ENCODE measurements at regions not wholly inside any gene's neighbourhood (a gene's known extent, or its start where the extent isn't known, plus 50 kb on each side); places are given as distances from the start of the nearest gene placed in this dataset.
"Not testable (repeated sequence)": the region's sequence is repeated elsewhere in the genome, so short reads cannot be mapped to it uniquely, and the experiment has no call there.

- Mint-ChIP-seq H3K4me1 (ENCODE audit: low read depth in 2 of 2) (peaks cover 4 to 5% of the 10 kb centered on the region in 2 donors), H3K36me3 (peaks cover 14% of the 10 kb centered on the region), H3K27me3 (no peaks in the 10 kb centered on the region), H3K4me3 (no peak overlapping the region), H3K27ac (no peak overlapping the region), H3K9me3 (no peaks in the 10 kb centered on the region)
- ATAC-seq, result no peak
- DNase-seq (ENCODE audit: low spot score), result no peak
Measured at GRCh38 chrX:102784550-102784949, 64.0 kb downstream of the GPRASP3 start.

- Mint-ChIP-seq H3K4me1 (ENCODE audit: low read depth in 2 of 2) (peaks cover 0 to 4% of the 10 kb centered on the region in 2 donors), H3K27ac (no peak overlapping the region), H3K4me3 (no peak overlapping the region), H3K27me3 (no peaks in the 10 kb centered on the region), H3K9me3 (no peaks in the 10 kb centered on the region), H3K36me3 (peaks cover 15% of the 10 kb centered on the region)
- no peak for ATAC-seq
- DNase-seq (ENCODE audit: low spot score), result no peak
Measured at GRCh38 chrX:102787283-102787682, 66.7 kb downstream of the GPRASP3 start.

- no peaks in the 10 kb centered on the region for H3K9me3 Mint-ChIP-seq
- H3K36me3 Mint-ChIP-seq, result no peaks in the 10 kb centered on the region
- ATAC-seq, result no peak
- no peaks in the 10 kb centered on the region for H3K4me1 Mint-ChIP-seq (ENCODE audit: low read depth in 2 of 2)
- no peak for DNase-seq (ENCODE audit: low spot score)
- no peak overlapping the region for H3K27ac Mint-ChIP-seq
- H3K27me3 Mint-ChIP-seq, result peaks cover 0 to 2% of the 10 kb centered on the region in 2 donors
- H3K4me3 Mint-ChIP-seq, result no peak overlapping the region
Measured at GRCh38 chrX:102808336-102808735, 87.8 kb downstream of the GPRASP3 start.

- H3K27me3 Mint-ChIP-seq; DNase-seq (ENCODE audit: low spot score); ATAC-seq; H3K4me3 Mint-ChIP-seq; H3K9me3 Mint-ChIP-seq; H3K4me1 Mint-ChIP-seq (ENCODE audit: low read depth in 2 of 2); H3K27ac Mint-ChIP-seq: not testable (repeated sequence)
- peaks cover 10% of the 10 kb centered on the region for H3K36me3 Mint-ChIP-seq
Measured at GRCh38 chrX:102818269-102818668, 97.7 kb downstream of the GPRASP3 start.

- no peak for DNase-seq (ENCODE audit: low spot score)
- no peak for ATAC-seq
- H3K36me3 Mint-ChIP-seq, result no peaks in the 10 kb centered on the region
- no peaks in the 10 kb centered on the region for H3K4me1 Mint-ChIP-seq (ENCODE audit: low read depth in 2 of 2)
- no peak overlapping the region for H3K27ac Mint-ChIP-seq
- no peak overlapping the region for H3K4me3 Mint-ChIP-seq
- H3K27me3 Mint-ChIP-seq, result no peaks in the 10 kb centered on the region
- no peaks in the 10 kb centered on the region for H3K9me3 Mint-ChIP-seq
Measured at GRCh38 chrX:102832661-102833060, 104.4 kb upstream of the RAB40AL start.

- no peak overlapping the region for H3K27ac Mint-ChIP-seq
- no peak for ATAC-seq
- H3K36me3 Mint-ChIP-seq, result no peaks in the 10 kb centered on the region
- DNase-seq (ENCODE audit: low spot score), result no peak
- no peak overlapping the region for H3K4me3 Mint-ChIP-seq
- no peaks in the 10 kb centered on the region for H3K4me1 Mint-ChIP-seq (ENCODE audit: low read depth in 2 of 2)
- no peaks in the 10 kb centered on the region for H3K9me3 Mint-ChIP-seq
- H3K27me3 Mint-ChIP-seq, result no peaks in the 10 kb centered on the region
Measured at GRCh38 chrX:102833136-102833535, 103.9 kb upstream of the RAB40AL start.

- DNase-seq (ENCODE audit: low spot score), result no peak
Measured at GRCh38 chrX:102835504-102836146, 101.4 kb upstream of the RAB40AL start.

GRCh38 chrX:102837847-102838246 is 99.2 kb upstream of the RAB40AL start:
- no peak for ATAC-seq
- no peak overlapping the region for H3K27ac Mint-ChIP-seq
- H3K36me3 Mint-ChIP-seq, result no peaks in the 10 kb centered on the region
- no peaks in the 10 kb centered on the region for H3K9me3 Mint-ChIP-seq
- no peak for DNase-seq (ENCODE audit: low spot score)
- H3K4me1 Mint-ChIP-seq (ENCODE audit: low read depth in 2 of 2), result no peaks in the 10 kb centered on the region
- H3K27me3 Mint-ChIP-seq, result no peaks in the 10 kb centered on the region
- no peak overlapping the region for H3K4me3 Mint-ChIP-seq

More at GRCh38 chrX:102835504-102836146, 101.4 kb upstream of the RAB40AL start:
- no peak overlapping the region for H3K27ac Mint-ChIP-seq
- ATAC-seq, result no peak
- no peak overlapping the region for H3K4me3 Mint-ChIP-seq
- H3K9me3 Mint-ChIP-seq, result no peaks in the 10 kb centered on the region
- H3K27me3 Mint-ChIP-seq, result no peaks in the 10 kb centered on the region
- H3K4me1 Mint-ChIP-seq (ENCODE audit: low read depth in 2 of 2), result no peaks in the 10 kb centered on the region
- no peaks in the 10 kb centered on the region for H3K36me3 Mint-ChIP-seq

GRCh38 chrX:102840871-102841705 is 96.0 kb upstream of the RAB40AL start:
- Mint-ChIP-seq H3K9me3 (no peaks in the 10 kb centered on the region), H3K4me3 (no peak overlapping the region), H3K27ac (no peak overlapping the region), H3K36me3 (no peaks in the 10 kb centered on the region), H3K27me3 (no peaks in the 10 kb centered on the region), H3K4me1 (ENCODE audit: low read depth in 2 of 2) (no peaks in the 10 kb centered on the region)
- no peak for ATAC-seq
- no peak for DNase-seq (ENCODE audit: low spot score)

GRCh38 chrX:102841706-102842003 is 95.4 kb upstream of the RAB40AL start:
- Mint-ChIP-seq H3K27ac (no peak overlapping the region), H3K36me3 (no peaks in the 10 kb centered on the region), H3K27me3 (no peaks in the 10 kb centered on the region), H3K9me3 (no peaks in the 10 kb centered on the region), H3K4me1 (ENCODE audit: low read depth in 2 of 2) (no peaks in the 10 kb centered on the region), H3K4me3 (no peak overlapping the region)
- no peak for ATAC-seq
- DNase-seq (ENCODE audit: low spot score), result no peak

- ATAC-seq (no peak), DNase-seq (ENCODE audit: low spot score) (no peak)
- Mint-ChIP-seq H3K36me3 (no peaks in the 10 kb centered on the region), H3K4me1 (ENCODE audit: low read depth in 2 of 2) (no peaks in the 10 kb centered on the region), H3K27me3 (peaks cover 0 to 2% of the 10 kb centered on the region in 2 donors), H3K4me3 (no peak overlapping the region), H3K9me3 (no peaks in the 10 kb centered on the region), H3K27ac (no peak overlapping the region)
Measured at GRCh38 chrX:102845020-102845419, 92.1 kb upstream of the RAB40AL start.

- no peaks in the 10 kb centered on the region for H3K9me3 Mint-ChIP-seq
- no peak overlapping the region for H3K4me3 Mint-ChIP-seq
- H3K27me3 Mint-ChIP-seq, result peaks cover 0 to 2% of the 10 kb centered on the region in 2 donors
- no peaks in the 10 kb centered on the region for H3K4me1 Mint-ChIP-seq (ENCODE audit: low read depth in 2 of 2)
- no peaks in the 10 kb centered on the region for H3K36me3 Mint-ChIP-seq
- no peak for ATAC-seq
- no peak overlapping the region for H3K27ac Mint-ChIP-seq
- DNase-seq (ENCODE audit: low spot score), result no peak
Measured at GRCh38 chrX:102846544-102847236, 90.4 kb upstream of the RAB40AL start.

- H3K4me3 Mint-ChIP-seq, result no peak overlapping the region
- no peak for ATAC-seq
- no peak for DNase-seq (ENCODE audit: low spot score)
- no peak overlapping the region for H3K27ac Mint-ChIP-seq
- peaks cover 0 to 2% of the 10 kb centered on the region in 2 donors for H3K27me3 Mint-ChIP-seq
- H3K4me1 Mint-ChIP-seq (ENCODE audit: low read depth in 2 of 2), result no peaks in the 10 kb centered on the region
- H3K36me3 Mint-ChIP-seq, result no peaks in the 10 kb centered on the region
- H3K9me3 Mint-ChIP-seq, result no peaks in the 10 kb centered on the region
Measured at GRCh38 chrX:102847362-102847761, 89.7 kb upstream of the RAB40AL start.

- Mint-ChIP-seq H3K36me3 (no peaks in the 10 kb centered on the region), H3K27ac (no peak overlapping the region), H3K4me1 (ENCODE audit: low read depth in 2 of 2) (no peaks in the 10 kb centered on the region), H3K4me3 (no peak overlapping the region), H3K27me3 (peaks cover 0 to 2% of the 10 kb centered on the region in 2 donors), H3K9me3 (no peaks in the 10 kb centered on the region)
- ATAC-seq (no peak), DNase-seq (ENCODE audit: low spot score) (no peak)
Measured at GRCh38 chrX:102849396-102849795, 87.7 kb upstream of the RAB40AL start.
